ENCODE measurements at regions not wholly inside any gene's neighbourhood (a gene's known extent, or its start where the extent isn't known, plus 50 kb on each side); places are given as distances from the start of the nearest gene placed in this dataset.

- H3K9ac ChIP-seq (ENCODE audit: low read depth in 1 of 2, low read length in 2 of 2): no peak overlapping the region
- no peaks in the 10 kb centered on the region for H3K4me1 ChIP-seq (ENCODE audit: control insufficient read depth in 1 of 2, insufficient read depth in 2 of 2, low read length in 2 of 2)
- H3K27me3 ChIP-seq (ENCODE audit: control insufficient read depth in 1 of 2, insufficient read depth in 2 of 2, low read length in 2 of 2): no peaks in the 10 kb centered on the region
- no peak overlapping the region for H3K27ac ChIP-seq (ENCODE audit: low read depth, low read length)
- no peak overlapping the region for H3K4me3 ChIP-seq (ENCODE audit: low read depth in 1 of 2, low read length in 2 of 2)
- no peaks in the 10 kb centered on the region for H3K36me3 ChIP-seq (ENCODE audit: control insufficient read depth in 1 of 2, insufficient read depth in 2 of 2, low read length in 2 of 2)
- H3K9me3 ChIP-seq (ENCODE audit: control insufficient read depth in 1 of 2, low read length in 2 of 2): no peaks in the 10 kb centered on the region
Observed at GRCh38 chr6:91042656-91043055, 455.8 kb upstream of the MAP3K7 start.

DNA sequence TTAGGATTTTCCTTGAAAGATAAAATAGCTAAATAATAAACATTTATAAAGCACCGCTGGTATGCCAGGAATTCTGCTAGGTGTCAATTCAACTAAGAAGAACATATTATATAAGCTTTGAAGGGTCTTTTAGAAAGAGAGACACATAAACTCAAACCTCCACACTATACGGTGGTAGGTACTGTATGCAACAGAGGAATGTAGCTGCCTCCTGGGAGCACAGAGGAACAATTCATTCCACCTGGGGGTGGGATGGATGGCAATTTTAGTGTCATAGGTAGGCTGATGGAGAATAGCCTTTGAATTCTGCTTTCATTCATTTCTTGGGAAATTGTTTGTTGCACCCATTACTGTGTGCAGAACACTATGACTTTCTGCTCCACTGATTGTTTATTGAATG is 447.1 kb upstream of the MAP3K7 start:
- Histone ChIP-seq H3K9ac (ENCODE audit: low read depth in 1 of 2, low read length in 2 of 2) (no peak overlapping the region), H3K4me1 (ENCODE audit: control insufficient read depth in 1 of 2, insufficient read depth in 2 of 2, low read length in 2 of 2) (no peaks in the 10 kb centered on the region), H3K9me3 (ENCODE audit: control insufficient read depth in 1 of 2, low read length in 2 of 2) (no peaks in the 10 kb centered on the region), H3K27ac (ENCODE audit: low read depth, low read length) (no peak overlapping the region), H3K4me3 (ENCODE audit: low read depth in 1 of 2, low read length in 2 of 2) (no peak overlapping the region), H3K36me3 (ENCODE audit: control insufficient read depth in 1 of 2, insufficient read depth in 2 of 2, low read length in 2 of 2) (no peaks in the 10 kb centered on the region), H3K27me3 (ENCODE audit: control insufficient read depth in 1 of 2, insufficient read depth in 2 of 2, low read length in 2 of 2) (no peaks in the 10 kb centered on the region)

- H3K9ac ChIP-seq (ENCODE audit: low read depth in 1 of 2, low read length in 2 of 2): no peak overlapping the region
- H3K27me3 ChIP-seq (ENCODE audit: control insufficient read depth in 1 of 2, insufficient read depth in 2 of 2, low read length in 2 of 2): no peaks in the 10 kb centered on the region
- no peaks in the 10 kb centered on the region for H3K36me3 ChIP-seq (ENCODE audit: control insufficient read depth in 1 of 2, insufficient read depth in 2 of 2, low read length in 2 of 2)
- H3K4me3 ChIP-seq (ENCODE audit: low read depth in 1 of 2, low read length in 2 of 2): no peak overlapping the region
- H3K9me3 ChIP-seq (ENCODE audit: control insufficient read depth in 1 of 2, low read length in 2 of 2): no peaks in the 10 kb centered on the region
- no peak overlapping the region for H3K27ac ChIP-seq (ENCODE audit: low read depth, low read length)
- no peaks in the 10 kb centered on the region for H3K4me1 ChIP-seq (ENCODE audit: control insufficient read depth in 1 of 2, insufficient read depth in 2 of 2, low read length in 2 of 2)
Observed at GRCh38 chr6:91031581-91031980, 444.7 kb upstream of the MAP3K7 start.

- Histone ChIP-seq H3K36me3 (ENCODE audit: control insufficient read depth in 1 of 2, insufficient read depth in 2 of 2, low read length in 2 of 2) (no peaks in the 10 kb centered on the region), H3K9ac (ENCODE audit: low read depth in 1 of 2, low read length in 2 of 2) (no peak overlapping the region), H3K27ac (ENCODE audit: low read depth, low read length) (no peak overlapping the region), H3K9me3 (ENCODE audit: control insufficient read depth in 1 of 2, low read length in 2 of 2) (no peaks in the 10 kb centered on the region), H3K4me3 (ENCODE audit: low read depth in 1 of 2, low read length in 2 of 2) (no peak overlapping the region), H3K27me3 (ENCODE audit: control insufficient read depth in 1 of 2, insufficient read depth in 2 of 2, low read length in 2 of 2) (no peaks in the 10 kb centered on the region), H3K4me1 (ENCODE audit: control insufficient read depth in 1 of 2, insufficient read depth in 2 of 2, low read length in 2 of 2) (no peaks in the 10 kb centered on the region)
Observed at GRCh38 chr6:91029211-91029610, 442.3 kb upstream of the MAP3K7 start.

DNA sequence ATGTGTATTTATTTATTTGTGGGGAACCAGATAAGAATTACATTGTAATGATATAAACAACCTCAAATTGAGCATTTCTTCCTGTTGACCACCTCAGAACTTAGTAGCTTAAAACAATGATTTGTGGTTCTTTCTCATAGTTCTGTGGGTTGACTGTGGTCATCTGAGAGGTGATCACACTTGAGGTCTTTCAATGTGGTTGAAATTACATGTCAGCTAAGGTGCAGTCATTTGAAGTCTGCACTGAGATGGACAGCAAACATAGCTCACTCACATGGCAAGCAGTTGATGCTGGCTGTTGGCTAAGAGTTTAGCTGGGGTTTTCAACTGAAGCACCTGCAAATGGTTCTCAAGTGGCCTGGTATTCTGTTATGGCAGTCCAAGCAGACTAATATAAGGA is 436.7 kb upstream of the MAP3K7 start:
- no peak overlapping the region for H3K4me3 ChIP-seq (ENCODE audit: low read depth in 1 of 2, low read length in 2 of 2)
- no peaks in the 10 kb centered on the region for H3K36me3 ChIP-seq (ENCODE audit: control insufficient read depth in 1 of 2, insufficient read depth in 2 of 2, low read length in 2 of 2)
- H3K9ac ChIP-seq (ENCODE audit: low read depth in 1 of 2, low read length in 2 of 2): no peak overlapping the region
- H3K4me1 ChIP-seq (ENCODE audit: control insufficient read depth in 1 of 2, insufficient read depth in 2 of 2, low read length in 2 of 2): no peaks in the 10 kb centered on the region
- H3K27me3 ChIP-seq (ENCODE audit: control insufficient read depth in 1 of 2, insufficient read depth in 2 of 2, low read length in 2 of 2): no peaks in the 10 kb centered on the region
- H3K27ac ChIP-seq (ENCODE audit: low read depth, low read length): no peak overlapping the region
- no peaks in the 10 kb centered on the region for H3K9me3 ChIP-seq (ENCODE audit: control insufficient read depth in 1 of 2, low read length in 2 of 2)

GRCh38 chr6:91020744-91021143 is 433.9 kb upstream of the MAP3K7 start:
- Histone ChIP-seq H3K36me3 (ENCODE audit: control insufficient read depth in 1 of 2, insufficient read depth in 2 of 2, low read length in 2 of 2) (no peaks in the 10 kb centered on the region), H3K27me3 (ENCODE audit: control insufficient read depth in 1 of 2, insufficient read depth in 2 of 2, low read length in 2 of 2) (no peaks in the 10 kb centered on the region), H3K9me3 (ENCODE audit: control insufficient read depth in 1 of 2, low read length in 2 of 2) (no peaks in the 10 kb centered on the region), H3K27ac (ENCODE audit: low read depth, low read length) (no peak overlapping the region), H3K4me3 (ENCODE audit: low read depth in 1 of 2, low read length in 2 of 2) (no peak overlapping the region), H3K9ac (ENCODE audit: low read depth in 1 of 2, low read length in 2 of 2) (no peak overlapping the region), H3K4me1 (ENCODE audit: control insufficient read depth in 1 of 2, insufficient read depth in 2 of 2, low read length in 2 of 2) (no peaks in the 10 kb centered on the region)

DNA sequence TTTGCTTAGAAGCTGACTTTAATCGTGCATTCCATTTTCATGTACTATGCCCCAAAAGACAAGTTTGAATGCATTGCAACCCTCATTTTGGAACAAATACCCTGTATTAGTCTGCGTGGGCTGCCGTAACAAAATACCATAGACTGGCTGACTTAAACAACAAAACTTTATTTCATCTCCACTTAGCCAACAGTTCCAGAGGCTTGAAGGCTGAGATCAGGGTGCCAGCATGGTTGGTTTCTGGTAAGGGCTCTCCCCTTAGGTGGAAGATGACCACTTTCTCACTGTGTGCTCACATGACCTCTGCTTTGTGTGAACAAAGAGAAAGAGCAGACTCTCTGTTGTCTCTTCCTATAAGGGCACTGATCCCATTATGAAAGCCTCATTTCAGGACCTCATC is 431.7 kb upstream of the MAP3K7 start:
- no peaks in the 10 kb centered on the region for H3K9me3 ChIP-seq (ENCODE audit: control insufficient read depth in 1 of 2, low read length in 2 of 2)
- H3K4me1 ChIP-seq (ENCODE audit: control insufficient read depth in 1 of 2, insufficient read depth in 2 of 2, low read length in 2 of 2): no peaks in the 10 kb centered on the region
- no peaks in the 10 kb centered on the region for H3K27me3 ChIP-seq (ENCODE audit: control insufficient read depth in 1 of 2, insufficient read depth in 2 of 2, low read length in 2 of 2)
- no peak overlapping the region for H3K27ac ChIP-seq (ENCODE audit: low read depth, low read length)
- no peaks in the 10 kb centered on the region for H3K36me3 ChIP-seq (ENCODE audit: control insufficient read depth in 1 of 2, insufficient read depth in 2 of 2, low read length in 2 of 2)
- H3K4me3 ChIP-seq (ENCODE audit: low read depth in 1 of 2, low read length in 2 of 2): no peak overlapping the region
- H3K9ac ChIP-seq (ENCODE audit: low read depth in 1 of 2, low read length in 2 of 2): no peak overlapping the region

- H3K9ac ChIP-seq (ENCODE audit: low read depth in 1 of 2, low read length in 2 of 2): no peak overlapping the region
- H3K4me3 ChIP-seq (ENCODE audit: low read depth in 1 of 2, low read length in 2 of 2): no peak overlapping the region
- H3K4me1 ChIP-seq (ENCODE audit: control insufficient read depth in 1 of 2, insufficient read depth in 2 of 2, low read length in 2 of 2): no peaks in the 10 kb centered on the region
- H3K27me3 ChIP-seq (ENCODE audit: control insufficient read depth in 1 of 2, insufficient read depth in 2 of 2, low read length in 2 of 2): no peaks in the 10 kb centered on the region
- H3K27ac ChIP-seq (ENCODE audit: low read depth, low read length): no peak overlapping the region
- no peaks in the 10 kb centered on the region for H3K9me3 ChIP-seq (ENCODE audit: control insufficient read depth in 1 of 2, low read length in 2 of 2)
- no peaks in the 10 kb centered on the region for H3K36me3 ChIP-seq (ENCODE audit: control insufficient read depth in 1 of 2, insufficient read depth in 2 of 2, low read length in 2 of 2)
Observed at GRCh38 chr6:91013511-91013910, 426.6 kb upstream of the MAP3K7 start.

DNA sequence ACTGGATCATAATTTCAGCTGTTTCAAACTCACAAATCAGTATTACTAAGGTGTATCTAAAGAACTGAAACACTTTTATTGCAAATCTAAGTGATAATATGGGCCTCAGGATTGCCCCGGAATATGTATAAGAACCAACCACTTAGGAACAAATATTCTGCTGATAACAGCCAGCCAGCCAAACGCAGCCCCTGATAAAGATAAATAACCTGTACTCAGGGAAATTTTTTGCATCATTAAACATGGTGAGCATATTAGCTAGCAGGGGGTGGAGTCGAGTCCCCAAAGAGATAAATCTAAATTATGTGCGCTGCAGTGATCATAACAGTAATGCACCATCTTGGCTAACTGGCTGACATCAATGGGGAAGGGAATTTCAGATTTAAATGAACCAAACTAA is 410.2 kb upstream of the MAP3K7 start:
- no peak overlapping the region for H3K9ac ChIP-seq (ENCODE audit: low read depth in 1 of 2, low read length in 2 of 2)
- no peaks in the 10 kb centered on the region for H3K4me1 ChIP-seq (ENCODE audit: control insufficient read depth in 1 of 2, insufficient read depth in 2 of 2, low read length in 2 of 2)
- H3K9me3 ChIP-seq (ENCODE audit: control insufficient read depth in 1 of 2, low read length in 2 of 2): no peaks in the 10 kb centered on the region

DNA sequence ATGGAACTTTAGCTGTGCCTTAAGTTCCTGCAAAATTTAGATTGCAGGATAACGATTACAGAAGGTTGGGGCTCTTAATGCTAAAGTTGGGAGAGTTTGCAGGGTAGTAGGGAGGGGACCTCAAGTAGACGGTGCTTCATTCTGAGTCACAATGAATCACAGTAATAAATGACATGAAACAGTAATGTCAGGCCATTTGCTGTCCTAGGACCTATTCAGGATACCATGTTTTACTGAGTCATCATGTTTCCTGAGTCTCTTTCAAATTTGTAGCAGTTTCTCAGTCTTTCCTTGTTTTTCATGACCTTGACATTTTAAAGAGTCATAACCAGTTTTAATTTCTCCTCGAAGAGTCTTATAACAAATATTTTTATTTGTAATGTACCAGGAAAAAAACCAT is 406.9 kb upstream of the MAP3K7 start:
- Histone ChIP-seq H3K27me3 (ENCODE audit: control insufficient read depth in 1 of 2, insufficient read depth in 2 of 2, low read length in 2 of 2) (no peaks in the 10 kb centered on the region), H3K4me3 (ENCODE audit: low read depth in 1 of 2, low read length in 2 of 2) (no peak overlapping the region), H3K4me1 (ENCODE audit: control insufficient read depth in 1 of 2, insufficient read depth in 2 of 2, low read length in 2 of 2) (no peaks in the 10 kb centered on the region), H3K9me3 (ENCODE audit: control insufficient read depth in 1 of 2, low read length in 2 of 2) (no peaks in the 10 kb centered on the region), H3K36me3 (ENCODE audit: control insufficient read depth in 1 of 2, insufficient read depth in 2 of 2, low read length in 2 of 2) (no peaks in the 10 kb centered on the region), H3K9ac (ENCODE audit: low read depth in 1 of 2, low read length in 2 of 2) (no peak overlapping the region), H3K27ac (ENCODE audit: low read depth, low read length) (no peak overlapping the region)

More for the DNA sequence above, 410.2 kb upstream of the MAP3K7 start:
- Histone ChIP-seq H3K27ac (ENCODE audit: low read depth, low read length) (no peak overlapping the region), H3K27me3 (ENCODE audit: control insufficient read depth in 1 of 2, insufficient read depth in 2 of 2, low read length in 2 of 2) (no peaks in the 10 kb centered on the region), H3K4me3 (ENCODE audit: low read depth in 1 of 2, low read length in 2 of 2) (no peak overlapping the region), H3K36me3 (ENCODE audit: control insufficient read depth in 1 of 2, insufficient read depth in 2 of 2, low read length in 2 of 2) (no peaks in the 10 kb centered on the region)

DNA sequence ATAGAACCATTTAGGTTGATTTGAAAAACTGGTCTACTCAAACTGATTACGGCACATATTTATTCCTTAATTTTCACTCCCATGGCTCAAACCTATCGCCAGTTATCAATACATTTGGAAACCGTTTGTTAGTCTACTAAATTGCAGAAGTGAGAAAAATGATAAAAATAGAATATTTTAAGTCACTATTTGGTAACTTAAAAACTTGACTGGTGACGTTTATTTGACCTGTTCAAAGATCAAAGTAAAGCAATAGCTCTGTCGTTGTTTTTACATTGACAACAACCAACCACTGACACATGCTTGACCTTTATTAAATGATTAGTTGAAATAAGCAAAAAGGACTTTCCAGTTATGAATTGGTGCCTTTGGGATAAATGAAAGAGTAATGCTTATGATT is 402.9 kb upstream of the MAP3K7 start:
- H3K27ac ChIP-seq (ENCODE audit: low read depth, low read length): no peak overlapping the region
- no peak overlapping the region for H3K9ac ChIP-seq (ENCODE audit: low read depth in 1 of 2, low read length in 2 of 2)
- H3K4me1 ChIP-seq (ENCODE audit: control insufficient read depth in 1 of 2, insufficient read depth in 2 of 2, low read length in 2 of 2): no peaks in the 10 kb centered on the region
- no peaks in the 10 kb centered on the region for H3K27me3 ChIP-seq (ENCODE audit: control insufficient read depth in 1 of 2, insufficient read depth in 2 of 2, low read length in 2 of 2)
- no peaks in the 10 kb centered on the region for H3K9me3 ChIP-seq (ENCODE audit: control insufficient read depth in 1 of 2, low read length in 2 of 2)
- no peaks in the 10 kb centered on the region for H3K36me3 ChIP-seq (ENCODE audit: control insufficient read depth in 1 of 2, insufficient read depth in 2 of 2, low read length in 2 of 2)
- H3K4me3 ChIP-seq (ENCODE audit: low read depth in 1 of 2, low read length in 2 of 2): no peak overlapping the region
